Lung (tissue), 11 donors: ENCODE measurements at regions not wholly inside any gene's neighbourhood (a gene's known extent, or its start where the extent isn't known, plus 50 kb on each side); places are given as distances from the start of the nearest gene placed in this dataset.

ENCODE experiments used
- ATAC-seq: fragments of 200-7000 bp; cut with Tn5 transposase; one replicate; pipeline ENCODE4 v1.9.1; 2020; ENCODE audit warnings: moderate number of reproducible peaks; ENCODE audit not compliant: insufficient read depth, low FRiP score
- DNase-seq, 3 donors: peaks; one replicate each; pipeline ENCODE4 v3.0.0-alpha.2; 2013 to 2017
- H3K27ac ChIP-seq, 2 donors: one replicate each; pipeline ENCODE4 v1.5.1; 2013; ENCODE audit warnings: mild to moderate bottlenecking in 2 of 2, moderate library complexity in 2 of 2, control low read depth in 1 of 2, inconsistent platforms in 1 of 2, low read depth in 1 of 2, low read length in 1 of 2
- H3K27me3 ChIP-seq, 3 donors: one replicate each; pipeline ENCODE4 v1.5.1; 2013; ENCODE audit warnings: low read length in 2 of 3; ENCODE audit not compliant: control insufficient read depth in 3 of 3, insufficient read depth in 3 of 3
- H3K36me3 ChIP-seq, 4 donors: one replicate each; pipeline ENCODE4 v1.5.1; 2013; ENCODE audit warnings: low read length in 4 of 4, mild to moderate bottlenecking in 1 of 4, moderate library complexity in 1 of 4; ENCODE audit not compliant: control insufficient read depth in 4 of 4, insufficient read depth in 4 of 4
- H3K4me1 ChIP-seq, 5 donors: one replicate each; pipeline ENCODE4 v1.5.1; 2013; ENCODE audit warnings: low read length in 5 of 5, mild to moderate bottlenecking in 2 of 5, moderate library complexity in 1 of 5; ENCODE audit not compliant: control insufficient read depth in 5 of 5, insufficient read depth in 5 of 5
- H3K4me3 ChIP-seq: one replicate; pipeline ENCODE4 v1.5.1; 2013; ENCODE audit warnings: mild to moderate bottlenecking, control low read depth, moderate library complexity
- H3K9ac ChIP-seq, 2 donors: one replicate each; pipeline ENCODE4 v1.5.1; 2013; ENCODE audit warnings: low read length in 2 of 2, control low read depth in 1 of 2; ENCODE audit not compliant: insufficient read depth in 1 of 2
- H3K9me3 ChIP-seq, 4 donors: one replicate each; pipeline ENCODE4 v1.5.1; 2013; ENCODE audit warnings: low read length in 3 of 4, mild to moderate bottlenecking in 1 of 4, moderate library complexity in 1 of 4; ENCODE audit not compliant: control insufficient read depth in 4 of 4, insufficient read depth in 3 of 4
- CTCF ChIP-seq: IDR thresholded peaks from 2 replicates; pipeline ENCODE4 v1.5.1; 2012; ENCODE audit warnings: mild to moderate bottlenecking; ENCODE audit errors: control extremely low read depth, extremely low read depth
- WGBS, 2 donors: extraction: QIAGEN DNeasy Blood & Tissue Kit; methylation state at CpG; one replicate each; pipeline ENCODE4 v1.1.7; 2013; 5-methylcytosine and 5-hydroxymethylcytosine counted together
- donor health status: control.
- donor health status: control.
- donor health status: Bipolar disorder and iron deficiency.
- donor health status: healthy.
- donor health status: DM: yes; HTN: yes; CAD: no.

DNA sequence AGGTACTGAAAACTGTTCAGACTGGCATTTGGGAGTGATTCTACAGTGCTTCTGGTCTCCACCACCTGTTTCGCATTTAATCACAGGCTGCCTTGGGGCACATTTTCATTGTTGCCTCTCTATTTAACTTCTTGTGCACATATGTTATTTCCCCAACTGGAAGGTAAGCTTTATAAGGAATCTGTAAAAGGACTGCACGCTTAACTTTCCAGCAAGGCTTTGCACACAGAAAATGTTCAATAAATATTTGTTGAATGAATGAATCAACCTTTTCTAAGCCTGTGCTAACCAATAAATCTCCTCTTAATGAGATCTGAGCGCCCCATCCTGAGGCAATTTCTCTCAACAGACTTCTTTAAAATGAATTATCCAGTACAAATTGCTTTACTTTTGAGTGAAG lies 84.3 kb upstream of the ARHGAP29 start:
- Histone ChIP-seq H3K27ac (no peak overlapping the region), H3K36me3 (no peaks in the 10 kb centered on the region), H3K4me3 (no peak overlapping the region), H3K9ac (no peak overlapping the region), H3K9me3 (peaks cover 0 to 2% (median 0%) of the 10 kb centered on the region in 4 donors), H3K27me3 (no peaks in the 10 kb centered on the region), H3K4me1 (peaks cover 6 to 22% (median 16%) of the 10 kb centered on the region in 5 donors)
- ATAC-seq = no peak
- DNase-seq = no peak
- no peak for TF ChIP-seq CTCF
- WGBS, 2 donors = 86 to 90% methylated on average over 3 of the region's 3 CpGs

DNA sequence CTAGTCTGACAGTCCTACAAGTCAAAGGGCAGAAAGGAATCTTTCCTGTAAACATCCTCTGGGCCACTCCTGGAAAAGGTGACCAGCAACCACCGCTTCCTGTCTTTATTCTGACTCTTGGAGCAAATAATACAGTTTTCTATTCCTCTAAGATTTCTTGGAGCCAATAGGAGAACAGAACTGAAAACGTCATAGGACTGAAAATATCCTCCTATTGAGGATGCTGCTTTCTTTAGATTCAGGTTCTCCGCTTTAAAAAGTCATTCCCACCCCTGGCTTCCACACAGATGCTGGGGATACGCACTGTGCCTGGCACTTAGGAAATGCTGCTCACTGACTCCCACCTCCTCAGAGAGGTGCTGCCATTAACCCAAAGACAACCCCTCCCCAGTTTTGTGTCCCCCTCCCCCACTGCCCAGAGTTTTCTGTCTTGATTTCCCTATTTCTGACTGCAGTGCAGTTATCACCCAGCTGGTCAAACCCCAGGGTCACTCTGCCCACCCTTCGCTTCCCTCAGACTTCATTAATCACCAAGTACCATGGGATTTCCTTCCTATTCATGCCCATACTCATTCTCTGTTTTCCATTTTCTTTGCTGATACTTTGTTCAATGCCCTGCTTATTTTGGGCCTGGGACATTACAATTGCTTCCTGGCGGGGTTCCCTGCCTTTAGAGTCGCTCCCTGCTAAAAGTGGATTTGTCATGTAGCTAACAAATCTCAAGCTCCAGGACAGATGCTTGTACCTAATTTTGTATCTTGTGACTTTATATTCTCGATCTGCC lies 82.1 kb upstream of the ARHGAP29 start:
- Histone ChIP-seq H3K4me3 (no peak overlapping the region), H3K9me3 (peaks cover 0 to 2% (median 0%) of the 10 kb centered on the region in 4 donors), H3K9ac (no peak overlapping the region), H3K36me3 (no peaks in the 10 kb centered on the region), H3K27ac (peak overlapping the region; percentile 65 to 72), H3K27me3 (no peaks in the 10 kb centered on the region), H3K4me1 (peaks cover 0 to 15% (median 4%) of the 10 kb centered on the region in 5 donors)
- ATAC-seq (no peak), DNase-seq (no peak)
- WGBS, 2 donors = 66 to 76% methylated on average over 8 of the region's 8 CpGs
- no peak for TF ChIP-seq CTCF

- ATAC-seq (no peak), DNase-seq (no peak)
- WGBS, 2 donors = 93 to 96% methylated on average over 6 of the region's 6 CpGs
- Histone ChIP-seq H3K9ac (no peak overlapping the region), H3K4me1 (peaks cover 0 to 15% (median 0%) of the 10 kb centered on the region in 5 donors), H3K27me3 (no peaks in the 10 kb centered on the region), H3K4me3 (no peak overlapping the region), H3K9me3 (peaks cover 0 to 2% (median 0%) of the 10 kb centered on the region in 4 donors), H3K27ac (peak overlapping the region in 1 of 2 donors; percentile 72), H3K36me3 (no peaks in the 10 kb centered on the region)
- no peak for TF ChIP-seq CTCF
Observed at GRCh38 chr1:94318505-94319030, 81.2 kb upstream of the ARHGAP29 start.
